ENCODE measurements at regions not wholly inside any gene's neighbourhood (a gene's known extent, or its start where the extent isn't known, plus 50 kb on each side); places are given as distances from the start of the nearest gene placed in this dataset.

- no peak overlapping the region for H3K27ac ChIP-seq (ENCODE audit: low read length in 2 of 2)
- no peaks in the 10 kb centered on the region for H4K20me1 ChIP-seq (ENCODE audit: control insufficient read depth, insufficient read depth, low read length, poor library complexity, severe bottlenecking)
- Mint-ChIP-seq H3K9me3 (ENCODE audit: insufficient read depth) (no peaks in the 10 kb centered on the region), H3K27ac (no peak overlapping the region), H3K4me3 (no peak overlapping the region), H3K27me3 (peaks cover 22% of the 10 kb centered on the region), H3K4me1 (no peaks in the 10 kb centered on the region)
- H3K4me3 ChIP-seq (ENCODE audit: control extremely low read depth in 1 of 5, extremely low read depth in 1 of 5, insufficient read depth in 1 of 5, low read depth in 2 of 5, low read length in 4 of 5): no peak overlapping the region
- H3K79me2 ChIP-seq (ENCODE audit: control insufficient read depth, insufficient read depth, low read length): no peaks in the 10 kb centered on the region
- intact Hi-C loops (cut with micrococcal nuclease): no loop called here
- TF ChIP-seq CTCF (IDR thresholded peaks at IDR 0.05) (no peak), EZH2 (IDR thresholded peaks at IDR 0.05; ENCODE audit: borderline replicate concordance, insufficient read depth, low read depth, low read length, poor library complexity, severe bottlenecking) (no peak)
- H3K27me3 ChIP-seq (replicated peaks in 1 of 4; ENCODE audit: control extremely low read depth in 1 of 4, control insufficient read depth in 3 of 4, insufficient read depth in 4 of 4, low read length in 3 of 4): peaks cover 0 to 3% (median 0%) of the 10 kb centered on the region in 4 experiments
- H3K9me3 ChIP-seq (ENCODE audit: control extremely low read depth in 1 of 3, control insufficient read depth in 2 of 3, insufficient read depth in 1 of 3, low read length in 2 of 3): no peaks in the 10 kb centered on the region
- no peaks in the 10 kb centered on the region for H3K4me1 ChIP-seq (ENCODE audit: control insufficient read depth in 2 of 2, insufficient read depth in 2 of 2, low read length in 2 of 2)
- no peaks in the 10 kb centered on the region for H3K36me3 ChIP-seq (replicated peaks in 1 of 2; ENCODE audit: control extremely low read depth in 1 of 2, control insufficient read depth in 1 of 2, extremely low read depth in 1 of 2, insufficient read depth in 2 of 2, low read length in 1 of 2)
- no peak for DNase-seq
- no peak overlapping the region for H3K4me2 ChIP-seq (replicated peaks; ENCODE audit: low read depth, low read length, poor library complexity, severe bottlenecking)
- no peak for ATAC-seq (ENCODE audit: low read depth)
- no peak overlapping the region for H3K9ac ChIP-seq (ENCODE audit: low read length)
- no peak overlapping the region for H2AFZ ChIP-seq (ENCODE audit: insufficient read depth, low read depth, low read length, poor library complexity, severe bottlenecking)
- WGBS (ENCODE audit: insufficient coverage): no CpG with 5 or more reads among the region's 1 CpG
- ChIA-PET POLR2A (no interaction called here), CTCF (no interaction called here)
Observed at GRCh38 chr1:34371829-34372532, 195.3 kb downstream of the C1orf94 start.

- no peaks in the 10 kb centered on the region for H3K79me2 ChIP-seq (ENCODE audit: control insufficient read depth, insufficient read depth, low read length)
- no peak overlapping the region for H2AFZ ChIP-seq (ENCODE audit: insufficient read depth, low read depth, low read length, poor library complexity, severe bottlenecking)
- intact Hi-C loops (cut with micrococcal nuclease): no loop called here
- no peak overlapping the region for H3K27ac Mint-ChIP-seq
- DNase-seq (no peak), ATAC-seq (ENCODE audit: low read depth) (no peak)
- no peaks in the 10 kb centered on the region for H3K9me3 Mint-ChIP-seq (ENCODE audit: insufficient read depth)
- H3K4me2 ChIP-seq (replicated peaks; ENCODE audit: low read depth, low read length, poor library complexity, severe bottlenecking): no peak overlapping the region
- H3K4me3 Mint-ChIP-seq: no peak overlapping the region
- no peak overlapping the region for H3K27ac ChIP-seq (ENCODE audit: low read length in 2 of 2)
- no peaks in the 10 kb centered on the region for H3K4me1 Mint-ChIP-seq
- CTCF ChIA-PET: no interaction called here
- peaks cover 25% of the 10 kb centered on the region for H3K27me3 Mint-ChIP-seq
- TF ChIP-seq EZH2 (IDR thresholded peaks at IDR 0.05; ENCODE audit: borderline replicate concordance, insufficient read depth, low read depth, low read length, poor library complexity, severe bottlenecking) (no peak), CTCF (IDR thresholded peaks at IDR 0.05) (no peak)
- WGBS (ENCODE audit: insufficient coverage): 86% methylated on average over 1 of the region's 1 CpG
- no peak overlapping the region for H3K9ac ChIP-seq (ENCODE audit: low read length)
- POLR2A ChIA-PET: no interaction called here
- H3K4me3 ChIP-seq (ENCODE audit: control extremely low read depth in 1 of 5, extremely low read depth in 1 of 5, insufficient read depth in 1 of 5, low read depth in 2 of 5, low read length in 4 of 5): no peak overlapping the region
- no peaks in the 10 kb centered on the region for H4K20me1 ChIP-seq (ENCODE audit: control insufficient read depth, insufficient read depth, low read length, poor library complexity, severe bottlenecking)
- H3K27me3 ChIP-seq (replicated peaks in 1 of 4; ENCODE audit: control extremely low read depth in 1 of 4, control insufficient read depth in 3 of 4, insufficient read depth in 4 of 4, low read length in 3 of 4): peaks cover 0 to 3% (median 1%) of the 10 kb centered on the region in 4 experiments
- H3K4me1 ChIP-seq (ENCODE audit: control insufficient read depth in 2 of 2, insufficient read depth in 2 of 2, low read length in 2 of 2): no peaks in the 10 kb centered on the region
- H3K9me3 ChIP-seq (ENCODE audit: control extremely low read depth in 1 of 3, control insufficient read depth in 2 of 3, insufficient read depth in 1 of 3, low read length in 2 of 3): no peaks in the 10 kb centered on the region
- H3K36me3 ChIP-seq (replicated peaks in 1 of 2; ENCODE audit: control extremely low read depth in 1 of 2, control insufficient read depth in 1 of 2, extremely low read depth in 1 of 2, insufficient read depth in 2 of 2, low read length in 1 of 2): no peaks in the 10 kb centered on the region
Observed at GRCh38 chr1:34372891-34373290, 196.2 kb downstream of the C1orf94 start.

Measured in B cell (primary cell).